Astrocyte (in vitro differentiated cells and primary cell): ENCODE measurements at regions not wholly inside any gene's neighbourhood (a gene's known extent, or its start where the extent isn't known, plus 50 kb on each side); places are given as distances from the start of the nearest gene placed in this dataset.

Source experiments
- CTCF ChIP-seq: IDR thresholded peaks from 2 replicates; pipeline ENCODE4 v1.5.1; 2011; ENCODE audit warnings: low read depth, mild to moderate bottlenecking, inconsistent platforms, low read length, moderate library complexity; ENCODE audit not compliant: insufficient read depth
- EZH2 ChIP-seq: IDR thresholded peaks from 2 replicates; pipeline ENCODE4 v1.6.1; 2012; ENCODE audit warnings: mild to moderate bottlenecking, low read length, inconsistent platforms; ENCODE audit not compliant: insufficient read depth

- TF ChIP-seq CTCF (no peak), EZH2 (no peak)
These were observed 141.8 kb upstream of the KLHL29 start for GRCh38 chr2:23243073-23243659.
